HAP-1 (cell line): ENCODE measurements at regions not wholly inside any gene's neighbourhood (a gene's known extent, or its start where the extent isn't known, plus 50 kb on each side); places are given as distances from the start of the nearest gene placed in this dataset.
"Not testable (repeated sequence)": the region's sequence is repeated elsewhere in the genome, so short reads cannot be mapped to it uniquely, and the experiment has no call there.

Source experiments
- DNase-seq, 2 experiments: peaks; one replicate each; pipeline ENCODE4 v3.0.0-alpha.2; 2016 to 2020; ENCODE audit warnings: low spot score in 2 of 2
- H3K27me3 ChIP-seq: fragments of 250-450 bp; sonication (Bioruptor Pico); 2 replicates; pipeline ENCODE4 v1.5.1; 2020; ENCODE audit warnings: low read depth, mild to moderate bottlenecking, moderate library complexity
- H3K36me3 ChIP-seq: fragments of 250-450 bp; sonication (Bioruptor Pico); replicated peaks from 2 replicates; pipeline ENCODE4 v1.5.1; 2020; ENCODE audit warnings: mild to moderate bottlenecking
- H3K4me1 ChIP-seq: fragments of 250-450 bp; sonication (Bioruptor Pico); 2 replicates; pipeline ENCODE4 v1.5.1; 2020; ENCODE audit warnings: mild to moderate bottlenecking
- H3K4me3 ChIP-seq: fragments of 250-450 bp; sonication (Bioruptor Pico); 2 replicates; pipeline ENCODE4 v1.5.1; 2020; ENCODE audit warnings: mild to moderate bottlenecking, moderate library complexity
- H3K9me3 ChIP-seq: fragments of 250-450 bp; sonication (Bioruptor Pico); 2 replicates; pipeline ENCODE4 v1.5.1; 2020; ENCODE audit warnings: mild to moderate bottlenecking, moderate library complexity
- in situ Hi-C: fragments of 300-500 bp; cut with MboI; formaldehyde crosslinking; loops from 3 replicates; pipeline ENCODE4 v1.14.3; 2020; ENCODE audit warnings: low sequenced_read_pairs, inconsistent platforms, mixed read lengths

DNA sequence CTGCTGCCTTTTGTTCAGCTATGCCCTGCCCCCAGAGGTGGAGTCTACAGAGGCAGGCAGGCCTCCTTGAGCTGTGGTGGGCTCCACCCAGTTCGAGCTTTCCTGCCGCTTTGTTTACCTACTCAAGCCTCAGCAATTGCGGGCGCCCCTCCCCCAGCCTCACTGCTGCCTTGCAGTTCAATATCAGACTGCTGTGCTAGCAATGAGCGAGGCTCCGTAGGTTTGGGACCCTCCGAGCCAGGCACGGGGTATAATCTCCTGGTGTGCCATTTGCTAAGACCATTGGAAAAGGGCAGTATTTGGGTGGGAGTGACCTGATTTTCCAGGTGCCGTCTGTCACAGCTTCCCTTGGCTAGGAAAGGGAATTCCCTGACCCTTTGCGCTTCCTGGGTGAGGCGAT is 51.9 kb downstream of the DIPK2A start:
- H3K27me3 ChIP-seq, in situ Hi-C loops, H3K4me3 ChIP-seq, DNase-seq, H3K9me3 ChIP-seq, H3K36me3 ChIP-seq, H3K4me1 ChIP-seq: not testable (repeated sequence)

DNA sequence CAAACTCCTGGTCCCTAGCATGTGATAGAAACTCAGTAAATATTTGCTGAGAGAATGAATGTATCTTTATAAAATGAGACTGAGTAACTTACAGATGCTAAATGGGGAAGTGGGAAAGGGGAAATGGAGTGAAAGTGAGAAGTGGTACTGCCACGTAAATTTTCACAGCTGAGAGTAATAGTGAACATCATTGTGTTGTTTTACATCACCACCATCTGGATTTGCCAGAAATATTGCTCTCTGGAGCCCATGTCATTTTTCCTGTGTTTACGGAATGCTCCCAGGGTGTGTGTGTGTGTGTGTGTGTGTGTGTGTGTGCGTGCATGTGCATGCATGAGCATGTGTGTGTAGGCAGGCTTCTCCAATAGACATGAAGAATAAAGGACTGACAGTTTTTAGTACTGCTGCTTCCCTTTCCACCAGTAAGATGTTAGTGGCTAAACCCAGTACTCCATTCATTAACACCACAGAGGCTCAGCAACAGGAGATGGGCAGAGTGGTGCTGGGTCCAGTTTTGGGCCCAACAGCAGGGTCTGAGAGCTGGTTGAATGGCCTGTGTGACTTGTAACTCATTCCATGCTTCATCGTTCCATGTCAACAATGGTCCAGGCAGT is 57.3 kb downstream of the DIPK2A start:
- H3K36me3 ChIP-seq, result no peaks in the 10 kb centered on the region
- DNase-seq, result no peak
- H3K4me1 ChIP-seq, result no peaks in the 10 kb centered on the region
- no peaks in the 10 kb centered on the region for H3K9me3 ChIP-seq
- H3K4me3 ChIP-seq, result no peak overlapping the region
- no peaks in the 10 kb centered on the region for H3K27me3 ChIP-seq
- in situ Hi-C loops, result no loop called here

DNA sequence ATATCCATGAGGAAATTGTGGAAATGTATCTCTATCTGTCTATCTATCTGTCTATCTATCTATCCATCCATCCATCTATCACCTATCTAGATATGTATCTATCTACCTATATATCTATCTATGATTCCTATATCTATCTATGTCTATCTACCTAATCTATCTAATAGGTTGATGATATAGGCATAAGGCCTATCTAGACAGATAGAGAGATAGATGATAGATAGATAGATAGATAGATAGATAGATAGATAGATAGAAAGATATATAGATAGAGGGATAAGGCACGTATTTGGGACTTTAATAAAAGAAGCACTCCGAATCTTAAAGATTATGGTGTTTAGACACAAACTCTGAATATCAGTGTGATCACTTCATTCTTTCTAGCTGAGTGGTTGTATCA is 58.1 kb downstream of the DIPK2A start:
- in situ Hi-C loops, result no loop called here
- Histone ChIP-seq H3K9me3 (no peaks in the 10 kb centered on the region), H3K27me3 (no peaks in the 10 kb centered on the region), H3K36me3 (no peaks in the 10 kb centered on the region), H3K4me1 (no peaks in the 10 kb centered on the region), H3K4me3 (no peak overlapping the region)
- no peak for DNase-seq

DNA sequence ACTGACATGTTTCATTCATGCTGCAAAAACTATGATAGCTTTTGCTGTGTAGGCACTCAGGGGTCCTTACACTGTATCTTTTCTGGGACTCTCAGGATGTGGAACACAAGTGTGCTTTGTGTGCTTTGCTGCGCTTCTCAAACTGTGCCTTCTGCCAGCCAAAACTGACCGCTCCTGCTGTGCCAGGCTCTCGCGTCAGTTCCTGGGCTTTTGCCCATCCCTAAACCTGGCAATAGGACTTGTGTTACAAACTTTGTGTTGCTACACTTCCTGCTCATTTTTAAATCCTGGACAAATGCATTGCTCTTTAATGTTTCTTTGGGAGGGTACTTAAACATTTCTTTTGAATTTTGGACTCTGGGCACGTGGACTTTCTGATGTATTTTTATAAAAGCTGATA is 60.3 kb downstream of the DIPK2A start:
- Histone ChIP-seq H3K4me3 (no peak overlapping the region), H3K27me3 (no peaks in the 10 kb centered on the region), H3K4me1 (no peaks in the 10 kb centered on the region), H3K9me3 (no peaks in the 10 kb centered on the region), H3K36me3 (no peaks in the 10 kb centered on the region)
- no peak for DNase-seq
- in situ Hi-C loops, result no loop called here

DNA sequence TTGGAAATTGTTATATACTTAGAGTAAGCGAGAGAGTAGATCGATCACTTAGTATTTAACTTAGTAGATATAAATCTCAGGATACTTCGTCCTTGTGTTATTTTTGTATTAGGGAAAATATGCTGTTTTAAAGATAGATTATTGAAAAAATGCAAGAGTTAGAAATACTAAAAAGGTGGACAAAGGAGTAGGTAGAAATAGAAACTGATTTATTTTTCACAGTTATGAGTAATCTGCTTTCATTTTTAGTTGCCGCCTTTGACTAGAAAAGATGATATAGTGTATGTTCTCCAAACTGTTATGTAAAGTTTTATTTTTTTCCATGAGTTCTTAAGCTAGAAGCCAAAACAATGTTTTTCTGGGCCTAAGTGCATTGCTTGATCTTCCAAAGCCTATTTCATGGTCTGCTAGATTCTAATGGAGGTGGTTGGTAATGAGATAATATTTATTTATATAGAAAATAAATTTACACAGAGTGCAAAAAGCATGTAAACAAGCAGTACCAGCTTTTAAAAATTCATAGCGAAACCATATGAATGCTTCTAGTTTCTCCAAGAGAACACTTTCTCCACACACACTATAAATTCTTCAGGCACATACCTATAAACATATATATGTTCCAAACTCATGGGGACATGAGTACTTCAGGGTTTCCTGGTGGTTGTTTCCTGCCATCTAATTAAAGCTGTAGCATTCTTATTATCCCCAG is 61.1 kb downstream of the DIPK2A start:
- H3K9me3 ChIP-seq, result no peaks in the 10 kb centered on the region
- no peaks in the 10 kb centered on the region for H3K4me1 ChIP-seq
- no peaks in the 10 kb centered on the region for H3K36me3 ChIP-seq
- no peaks in the 10 kb centered on the region for H3K27me3 ChIP-seq
- in situ Hi-C loops, result no loop called here
- no peak overlapping the region for H3K4me3 ChIP-seq
- no peak for DNase-seq

DNA sequence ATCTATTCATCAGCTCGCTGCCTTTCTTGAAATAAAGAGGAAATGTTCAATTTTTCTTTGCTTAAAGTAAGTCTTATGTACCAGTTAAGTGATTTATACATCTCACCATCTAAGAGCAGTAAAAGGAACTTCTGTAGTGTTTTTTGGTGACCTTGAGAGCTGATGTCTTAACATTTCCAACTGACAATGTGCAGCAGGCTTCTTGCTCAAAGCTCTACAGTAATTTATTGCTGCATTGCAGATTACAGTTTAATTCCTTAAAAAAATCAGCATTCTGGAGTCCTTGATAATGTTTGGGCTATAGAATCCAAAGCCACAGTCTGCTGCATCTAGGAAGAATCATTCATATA is 61.6 kb downstream of the DIPK2A start:
- no peaks in the 10 kb centered on the region for H3K36me3 ChIP-seq
- H3K4me3 ChIP-seq, result no peak overlapping the region
- in situ Hi-C loops, result no loop called here
- H3K27me3 ChIP-seq, result no peaks in the 10 kb centered on the region
- no peaks in the 10 kb centered on the region for H3K4me1 ChIP-seq
- no peak for DNase-seq
- no peaks in the 10 kb centered on the region for H3K9me3 ChIP-seq

DNA sequence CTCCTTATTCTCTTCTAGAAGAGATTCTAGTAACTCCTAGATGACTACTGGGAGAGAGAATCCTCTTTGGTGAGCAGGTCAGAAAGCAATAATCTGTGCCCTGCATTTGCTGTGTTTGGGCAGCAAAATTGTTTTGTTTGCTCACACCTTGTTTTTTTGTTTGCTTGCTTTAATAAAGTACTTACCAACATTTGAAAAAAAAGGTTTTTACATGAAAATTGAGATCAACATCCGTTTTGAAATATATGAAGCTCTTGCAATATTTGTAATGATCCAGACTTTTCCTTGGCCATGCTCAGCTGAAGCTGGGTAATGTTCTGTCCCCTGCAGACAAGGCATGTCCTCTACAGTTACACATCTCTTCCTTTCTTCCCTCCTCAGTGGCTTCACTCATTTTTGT is 62.2 kb downstream of the DIPK2A start:
- DNase-seq, result no peak
- Histone ChIP-seq H3K9me3 (no peaks in the 10 kb centered on the region), H3K36me3 (no peaks in the 10 kb centered on the region), H3K4me1 (no peaks in the 10 kb centered on the region), H3K27me3 (no peaks in the 10 kb centered on the region), H3K4me3 (no peak overlapping the region)
- in situ Hi-C loops, result no loop called here

DNA sequence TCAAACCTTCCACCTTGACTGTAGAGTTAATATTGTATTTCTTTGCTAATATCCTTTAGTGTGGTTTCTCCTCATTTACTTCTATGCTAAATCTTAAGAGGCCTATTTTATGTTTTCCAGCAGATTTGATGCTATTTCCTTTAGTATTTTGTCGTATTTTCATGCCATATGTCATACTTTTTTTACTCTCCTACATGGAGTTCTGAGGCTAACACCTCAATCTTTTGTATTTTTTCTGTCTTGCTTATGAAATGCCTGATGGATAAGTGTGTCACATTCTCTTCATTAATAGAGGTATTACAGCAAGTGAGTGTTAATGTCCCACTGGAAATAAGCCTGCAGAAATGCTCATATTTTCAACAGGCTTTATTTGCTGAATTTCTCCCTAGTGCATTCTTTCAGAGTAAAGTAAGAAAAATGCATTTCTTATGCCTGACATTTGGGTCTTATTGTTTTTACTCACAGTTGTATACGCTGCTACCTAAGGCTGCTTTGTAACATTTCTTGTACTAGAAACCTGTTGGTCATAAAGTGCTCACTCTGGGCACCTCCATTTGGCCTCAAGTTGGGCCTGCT is 63.2 kb downstream of the DIPK2A start:
- in situ Hi-C loops, result no loop called here
- no peaks in the 10 kb centered on the region for H3K36me3 ChIP-seq

DNA sequence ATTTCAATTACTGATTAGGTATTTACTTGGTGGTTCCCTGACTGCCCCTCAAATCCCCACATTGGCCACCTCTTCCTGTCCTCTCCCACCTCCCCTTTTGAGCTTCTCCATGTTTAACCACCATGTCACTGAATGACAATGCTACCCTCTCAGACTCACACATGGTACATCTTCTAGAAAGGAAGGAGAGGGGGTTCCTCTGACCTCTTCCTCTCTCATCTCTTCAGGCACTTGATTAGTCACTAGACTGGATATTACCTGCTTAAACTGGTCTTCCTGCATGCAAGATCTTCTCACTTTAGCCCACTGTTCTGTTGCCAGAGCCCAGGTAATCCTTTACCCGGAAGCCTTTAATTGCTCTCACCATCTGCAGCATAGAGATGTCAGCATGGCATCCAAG is 64.9 kb downstream of the DIPK2A start:
- Histone ChIP-seq H3K4me1 (no peaks in the 10 kb centered on the region), H3K9me3 (no peaks in the 10 kb centered on the region), H3K27me3 (no peaks in the 10 kb centered on the region), H3K4me3 (no peak overlapping the region), H3K36me3 (no peaks in the 10 kb centered on the region)
- in situ Hi-C loops, result no loop called here
- DNase-seq, result no peak

More for the DNA sequence above, 63.2 kb downstream of the DIPK2A start:
- Histone ChIP-seq H3K9me3 (no peaks in the 10 kb centered on the region), H3K4me1 (no peaks in the 10 kb centered on the region), H3K4me3 (no peak overlapping the region), H3K27me3 (no peaks in the 10 kb centered on the region)
- no peak for DNase-seq

DNA sequence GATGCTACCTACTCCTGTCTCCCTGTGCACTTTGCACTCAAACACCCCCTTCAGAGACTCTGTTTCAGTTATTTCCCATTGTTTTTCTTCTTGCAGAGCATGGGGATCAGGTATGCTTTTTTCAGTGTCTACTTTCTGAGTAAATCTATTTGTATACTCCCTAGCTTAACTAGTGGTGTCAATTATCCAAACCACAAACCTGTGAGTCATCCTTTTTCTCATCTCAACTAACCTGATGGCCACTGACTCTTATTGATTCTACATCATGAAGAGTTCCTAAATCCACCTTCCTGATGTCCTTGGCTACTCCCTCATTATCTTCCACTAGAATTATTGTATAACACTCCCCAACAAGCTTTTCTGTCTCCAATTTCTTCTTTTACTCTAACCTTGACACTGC is 68.0 kb downstream of the DIPK2A start:
- no peaks in the 10 kb centered on the region for H3K4me1 ChIP-seq
- in situ Hi-C loops, result no loop called here
- H3K36me3 ChIP-seq, result no peaks in the 10 kb centered on the region
- H3K9me3 ChIP-seq, result no peaks in the 10 kb centered on the region
- no peak overlapping the region for H3K4me3 ChIP-seq
- H3K27me3 ChIP-seq, result no peaks in the 10 kb centered on the region
- no peak for DNase-seq

DNA sequence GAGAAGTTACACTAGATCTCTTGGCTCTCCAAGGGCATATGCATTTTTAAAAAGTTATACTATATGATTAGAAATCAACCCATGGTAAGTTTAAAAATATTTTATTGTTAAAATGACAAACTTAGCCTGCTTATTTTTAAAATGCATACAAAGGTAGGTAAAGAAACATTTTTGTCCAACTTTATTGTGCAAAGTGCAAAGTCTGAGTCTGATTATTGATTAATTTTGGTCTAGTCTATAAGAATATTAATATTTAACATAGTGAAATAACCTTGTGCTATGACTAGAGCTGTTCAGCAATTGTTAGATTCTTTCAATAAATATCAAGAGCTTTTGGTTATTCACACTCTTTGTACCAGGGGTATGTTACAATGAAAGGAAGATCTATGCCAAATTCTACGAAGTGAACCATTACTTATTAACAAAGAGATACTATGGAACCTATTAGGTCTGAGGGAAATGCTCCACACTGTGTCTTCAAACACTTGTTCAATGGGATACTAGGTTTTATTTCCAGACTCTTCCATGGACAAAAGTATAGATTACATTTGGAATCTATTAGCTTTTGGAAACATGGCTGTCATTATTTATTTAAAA is 70.4 kb downstream of the DIPK2A start:
- no peaks in the 10 kb centered on the region for H3K36me3 ChIP-seq
- in situ Hi-C loops, result no loop called here
- no peak for DNase-seq
- no peaks in the 10 kb centered on the region for H3K27me3 ChIP-seq
- H3K4me3 ChIP-seq, result no peak overlapping the region
- H3K4me1 ChIP-seq, result no peaks in the 10 kb centered on the region
- no peaks in the 10 kb centered on the region for H3K9me3 ChIP-seq

DNA sequence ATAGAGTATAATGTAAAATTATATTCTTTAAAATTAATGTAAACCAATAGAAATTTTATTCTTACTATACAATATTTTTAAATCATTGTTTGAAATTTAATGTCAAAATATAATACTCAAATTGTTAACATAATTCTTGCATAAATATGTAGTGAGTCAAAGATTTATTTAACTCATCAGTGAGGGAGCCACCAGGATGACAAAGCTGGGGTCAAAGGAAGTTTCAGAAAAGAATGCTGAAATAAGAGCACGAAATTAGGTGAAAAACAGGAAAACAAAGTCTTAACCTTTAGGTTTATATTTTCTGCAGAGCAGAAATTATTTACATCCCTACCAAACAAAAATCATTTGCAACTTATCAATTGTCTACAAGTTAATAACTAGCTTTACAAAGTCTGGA is 74.1 kb downstream of the DIPK2A start:
- no peaks in the 10 kb centered on the region for H3K36me3 ChIP-seq
- no peak overlapping the region for H3K4me3 ChIP-seq
- in situ Hi-C loops, result no loop called here
- no peak for DNase-seq
- H3K27me3 ChIP-seq, result no peaks in the 10 kb centered on the region
- H3K4me1 ChIP-seq, result peaks cover 4% of the 10 kb centered on the region
- no peaks in the 10 kb centered on the region for H3K9me3 ChIP-seq

DNA sequence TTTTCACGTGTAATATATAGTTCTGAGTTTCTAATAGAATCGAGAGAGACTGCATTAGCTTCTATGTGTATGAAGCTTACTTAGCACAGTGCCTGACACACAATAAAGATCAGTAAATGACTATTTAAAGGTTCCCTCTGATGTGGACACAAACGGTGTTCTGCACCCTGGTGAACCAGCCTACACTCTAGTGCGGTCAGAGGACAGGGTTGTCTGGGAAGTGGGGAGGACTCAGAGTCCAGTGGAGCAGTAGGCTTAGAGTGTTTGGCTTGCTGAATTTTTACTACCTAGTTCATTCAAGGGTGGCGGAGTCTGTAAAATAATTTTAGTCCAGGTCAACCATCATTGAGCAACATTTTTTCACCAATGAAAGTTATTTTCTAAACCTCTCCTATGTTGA is 77.8 kb downstream of the DIPK2A start:
- Histone ChIP-seq H3K27me3 (no peaks in the 10 kb centered on the region), H3K9me3 (no peaks in the 10 kb centered on the region), H3K4me1 (peaks cover 4% of the 10 kb centered on the region), H3K4me3 (no peak overlapping the region), H3K36me3 (no peaks in the 10 kb centered on the region)
- in situ Hi-C loops, result no loop called here
- no peak for DNase-seq

DNA sequence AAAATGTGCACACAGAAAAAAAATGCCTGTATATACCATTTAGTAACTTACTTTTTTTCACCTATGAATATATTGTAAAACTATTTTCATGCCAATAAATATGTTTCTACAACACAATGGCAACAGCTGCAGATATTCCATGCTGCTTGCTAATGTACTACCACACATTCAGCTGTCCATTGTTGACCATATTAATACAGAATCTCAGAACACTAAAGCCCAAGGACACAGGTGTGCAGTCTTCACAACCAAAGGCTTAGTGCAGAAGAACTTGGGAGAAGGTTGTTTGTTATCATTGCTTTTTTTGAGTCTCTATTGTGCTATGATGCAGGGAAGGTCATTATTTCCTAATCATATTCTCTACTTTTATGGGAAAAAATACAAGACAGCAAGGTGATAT is 79.6 kb downstream of the DIPK2A start:
- no peaks in the 10 kb centered on the region for H3K9me3 ChIP-seq
- in situ Hi-C loops, result no loop called here

More for the DNA sequence above, 79.6 kb downstream of the DIPK2A start:
- DNase-seq, result no peak
- H3K36me3 ChIP-seq, result no peaks in the 10 kb centered on the region
- no peak overlapping the region for H3K4me3 ChIP-seq
- no peaks in the 10 kb centered on the region for H3K27me3 ChIP-seq
- peaks cover 4% of the 10 kb centered on the region for H3K4me1 ChIP-seq
